Esophagus squamous epithelium (tissue), 5 donors: ENCODE measurements at regions not wholly inside any gene's neighbourhood (a gene's known extent, or its start where the extent isn't known, plus 50 kb on each side); places are given as distances from the start of the nearest gene placed in this dataset.

Experiments used
- DNase-seq: peaks from one replicate; lab custom pipeline; 2025; lab: John Stamatoyannopoulos, UW
- H3K27ac ChIP-seq, 4 donors: fragments of 200-600 bp; sonication (generic); one replicate each; pipeline ENCODE4 v1.5.1; 2016 to 2019; ENCODE audit warnings: mild to moderate bottlenecking in 1 of 4
- H3K27me3 ChIP-seq, 4 donors: fragments of 200-600 bp; sonication (generic); 1 replicate in 3 of 4; 2 replicates in 1 of 4; pipeline versions ENCODE4 v1.5.1 to v1.6.0; 2017 to 2021; ENCODE audit warnings: antibody characterized with exemption in 1 of 4
- H3K36me3 ChIP-seq, 3 donors: fragments of 200-600 bp; sonication (generic); one replicate each; pipeline ENCODE4 v1.5.1; 2016 to 2019
- H3K4me1 ChIP-seq, 3 donors: fragments of 200-600 bp; sonication (generic); one replicate each; pipeline ENCODE4 v1.5.1; 2017 to 2019
- H3K4me3 ChIP-seq, 4 donors: fragments of 200-600 bp; sonication (generic); 1 replicate in 3 of 4; 2 replicates in 1 of 4; pipeline ENCODE4 v1.5.1; 2016 to 2019; ENCODE audit warnings: mild to moderate bottlenecking in 2 of 4, moderate library complexity in 1 of 4
- H3K9me3 ChIP-seq, 3 donors: fragments of 200-600 bp; sonication (generic); one replicate each; pipeline ENCODE4 v1.5.1; 2016 to 2019
- CTCF ChIP-seq, 6 experiments: fragments of 450-650 bp in 4 of 6; fragments of 200-600 bp in 2 of 6; sonication (generic) in 2 of 6; IDR thresholded peaks; one replicate each; pipeline ENCODE4 v1.5.1; 2016 to 2019; ENCODE audit warnings: antibody characterized with exemption in 6 of 6, mild to moderate bottlenecking in 4 of 6, moderate library complexity in 4 of 6
- POLR2A ChIP-seq, 4 donors: fragments of 450-650 bp; IDR thresholded peaks; one replicate each; pipeline ENCODE4 v1.6.1; 2017; ENCODE audit warnings: antibody characterized with exemption in 4 of 4, mild to moderate bottlenecking in 4 of 4, moderate library complexity in 3 of 4
- WGBS, 2 donors: methylation state at CpG; one replicate each; pipeline ENCODE4 v1.1.5; 2018; 5-methylcytosine and 5-hydroxymethylcytosine counted together
- intact Hi-C: fragments of 100-400 bp; cut with DNase I; formaldehyde crosslinking; loops from one replicate; pipeline ENCODE4 v1.15.0; 2022
- donor health status: DM: yes; HTN: yes; CAD: no.

- H3K4me1 ChIP-seq = peaks cover 0 to 10% (median 0%) of the 10 kb centered on the region in 3 donors
- H3K27me3 ChIP-seq = peaks cover 0 to 21% (median 0%) of the 10 kb centered on the region in 4 donors
- H3K4me3 ChIP-seq = no peak overlapping the region
- H3K9me3 ChIP-seq = no peaks in the 10 kb centered on the region
- no peak for TF ChIP-seq POLR2A (IDR thresholded peaks at IDR 0.05)
- TF ChIP-seq CTCF (IDR thresholded peaks at IDR 0.05) = no peak
- H3K27ac ChIP-seq = no peak overlapping the region
- 81 to 91% methylated on average over 2 of the region's 2 CpGs for WGBS, 2 donors
- H3K36me3 ChIP-seq = no peaks in the 10 kb centered on the region
- intact Hi-C loops = no loop called here
- DNase-seq = no peak
Observed at GRCh38 chr1:213602796-213603486, 384.8 kb upstream of the PROX1 start.

GRCh38 chr1:213604477-213604876 is 383.3 kb upstream of the PROX1 start:
- DNase-seq = no peak
- WGBS, 2 donors = 43 to 58% methylated on average over 1 to 4 of the region's 4 CpGs
- H3K4me1 ChIP-seq = peaks cover 0 to 10% (median 0%) of the 10 kb centered on the region in 3 donors
- H3K9me3 ChIP-seq = no peaks in the 10 kb centered on the region
- H3K36me3 ChIP-seq = no peaks in the 10 kb centered on the region
- TF ChIP-seq POLR2A (IDR thresholded peaks at IDR 0.05) (no peak), CTCF (IDR thresholded peaks at IDR 0.05) (no peak)
- intact Hi-C loops = no loop called here
- H3K27me3 ChIP-seq = peaks cover 0 to 21% (median 0%) of the 10 kb centered on the region in 4 donors
- H3K4me3 ChIP-seq = no peak overlapping the region
- no peak overlapping the region for H3K27ac ChIP-seq

GRCh38 chr1:213605732-213606131 is 382.0 kb upstream of the PROX1 start:
- intact Hi-C loops = no loop called here
- WGBS, 2 donors = 76 to 83% methylated on average over 9 of the region's 9 CpGs
- TF ChIP-seq POLR2A (IDR thresholded peaks at IDR 0.05) (no peak), CTCF (IDR thresholded peaks at IDR 0.05) (no peak)
- no peak for DNase-seq
- Histone ChIP-seq H3K36me3 (no peaks in the 10 kb centered on the region), H3K27me3 (peaks cover 0 to 21% (median 0%) of the 10 kb centered on the region in 4 donors), H3K4me1 (peaks cover 0 to 10% (median 0%) of the 10 kb centered on the region in 3 donors), H3K27ac (no peak overlapping the region), H3K9me3 (no peaks in the 10 kb centered on the region), H3K4me3 (no peak overlapping the region)

- no peaks in the 10 kb centered on the region for H3K36me3 ChIP-seq
- H3K9me3 ChIP-seq = no peaks in the 10 kb centered on the region
- H3K4me3 ChIP-seq = no peak overlapping the region
- intact Hi-C loops = no loop called here
- DNase-seq = no peak
- TF ChIP-seq CTCF (IDR thresholded peaks at IDR 0.05) (no peak), POLR2A (IDR thresholded peaks at IDR 0.05) (no peak)
- WGBS, 2 donors = 41 to 46% methylated on average over 4 to 5 of the region's 5 CpGs
- peaks cover 0 to 10% (median 0%) of the 10 kb centered on the region in 3 donors for H3K4me1 ChIP-seq
- H3K27me3 ChIP-seq = peaks cover 0 to 21% (median 0%) of the 10 kb centered on the region in 4 donors
- no peak overlapping the region for H3K27ac ChIP-seq
Observed at GRCh38 chr1:213606252-213606820, 381.4 kb upstream of the PROX1 start.

GRCh38 chr1:213613549-213613948 is 374.2 kb upstream of the PROX1 start:
- Histone ChIP-seq H3K36me3 (no peaks in the 10 kb centered on the region), H3K4me3 (no peak overlapping the region), H3K4me1 (no peaks in the 10 kb centered on the region), H3K27ac (no peak overlapping the region), H3K9me3 (no peaks in the 10 kb centered on the region), H3K27me3 (no peaks in the 10 kb centered on the region)
- TF ChIP-seq POLR2A (IDR thresholded peaks at IDR 0.05) = no peak
- no peak for TF ChIP-seq CTCF (IDR thresholded peaks at IDR 0.05)
- WGBS, 2 donors = 70 to 94% methylated on average over 2 of the region's 2 CpGs
- DNase-seq = no peak
- intact Hi-C loops = no loop called here
